Erythroblast (primary cell): ENCODE measurements at regions not wholly inside any gene's neighbourhood (a gene's known extent, or its start where the extent isn't known, plus 50 kb on each side); places are given as distances from the start of the nearest gene placed in this dataset.

Experiments used
- GATA1 ChIP-seq: IDR thresholded peaks from 2 replicates; pipeline ENCODE4 v1.6.1; 2011; ENCODE audit warnings: low read depth, mild to moderate bottlenecking, control low read depth, low read length, moderate library complexity
- POLR2A ChIP-seq: IDR thresholded peaks from 2 replicates; pipeline ENCODE4 v1.6.1; 2011; ENCODE audit warnings: mild to moderate bottlenecking, low read length

- TF ChIP-seq POLR2A (no peak), GATA1 (no peak)
These were observed 118.7 kb upstream of the CNTNAP5 start for GRCh38 chr2:123906361-123906760.
